HG03108 (cell line): ENCODE measurements at regions not wholly inside any gene's neighbourhood (a gene's known extent, or its start where the extent isn't known, plus 50 kb on each side); places are given as distances from the start of the nearest gene placed in this dataset.
"Not testable (repeated sequence)": the region's sequence is repeated elsewhere in the genome, so short reads cannot be mapped to it uniquely, and the experiment has no call there.

ENCODE experiments used
- ATAC-seq: cut with Tn5 transposase; IDR thresholded peaks from one replicate; pipeline ENCODE4 v1.9.1; 2021; ENCODE audit warnings: moderate library complexity; ENCODE audit not compliant: unreplicated experiment

DNA sequence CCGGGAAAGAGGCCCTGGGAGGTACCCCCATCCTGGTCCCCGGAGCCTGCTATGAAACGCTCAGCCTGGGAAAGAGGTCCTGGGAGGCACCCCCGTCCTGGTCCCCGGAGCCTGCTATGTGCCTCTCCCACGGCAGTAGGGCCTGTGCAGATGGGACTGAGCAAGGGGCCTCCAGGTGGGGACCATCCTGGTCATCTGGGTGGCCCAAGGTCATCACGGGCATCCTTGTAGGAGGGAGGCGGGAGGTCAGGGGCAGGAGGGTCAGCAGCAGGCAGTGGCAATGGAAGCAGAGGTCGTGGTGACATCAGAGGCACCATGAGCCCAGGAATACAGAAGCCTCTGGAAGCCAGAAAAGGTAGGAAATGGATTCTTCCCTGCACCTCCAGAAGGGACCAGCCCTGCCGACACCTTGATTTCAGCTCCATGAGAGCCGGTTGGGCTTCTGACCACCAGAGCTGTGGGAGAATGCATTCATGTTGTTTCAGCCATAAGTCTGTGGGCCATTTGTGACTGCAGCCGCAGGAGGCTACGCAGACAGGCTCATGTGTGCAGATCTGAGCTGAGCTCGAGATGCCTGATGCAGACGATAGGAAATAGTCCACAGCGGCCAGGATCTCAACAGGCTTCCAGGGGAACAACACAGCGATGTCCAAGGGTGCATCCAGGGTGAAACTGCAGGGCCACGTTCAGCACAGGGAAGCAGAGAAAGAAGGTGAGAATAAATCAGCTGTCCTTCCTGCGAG lies 190.7 kb downstream of the LAT start:
- not testable (repeated sequence) for ATAC-seq

DNA sequence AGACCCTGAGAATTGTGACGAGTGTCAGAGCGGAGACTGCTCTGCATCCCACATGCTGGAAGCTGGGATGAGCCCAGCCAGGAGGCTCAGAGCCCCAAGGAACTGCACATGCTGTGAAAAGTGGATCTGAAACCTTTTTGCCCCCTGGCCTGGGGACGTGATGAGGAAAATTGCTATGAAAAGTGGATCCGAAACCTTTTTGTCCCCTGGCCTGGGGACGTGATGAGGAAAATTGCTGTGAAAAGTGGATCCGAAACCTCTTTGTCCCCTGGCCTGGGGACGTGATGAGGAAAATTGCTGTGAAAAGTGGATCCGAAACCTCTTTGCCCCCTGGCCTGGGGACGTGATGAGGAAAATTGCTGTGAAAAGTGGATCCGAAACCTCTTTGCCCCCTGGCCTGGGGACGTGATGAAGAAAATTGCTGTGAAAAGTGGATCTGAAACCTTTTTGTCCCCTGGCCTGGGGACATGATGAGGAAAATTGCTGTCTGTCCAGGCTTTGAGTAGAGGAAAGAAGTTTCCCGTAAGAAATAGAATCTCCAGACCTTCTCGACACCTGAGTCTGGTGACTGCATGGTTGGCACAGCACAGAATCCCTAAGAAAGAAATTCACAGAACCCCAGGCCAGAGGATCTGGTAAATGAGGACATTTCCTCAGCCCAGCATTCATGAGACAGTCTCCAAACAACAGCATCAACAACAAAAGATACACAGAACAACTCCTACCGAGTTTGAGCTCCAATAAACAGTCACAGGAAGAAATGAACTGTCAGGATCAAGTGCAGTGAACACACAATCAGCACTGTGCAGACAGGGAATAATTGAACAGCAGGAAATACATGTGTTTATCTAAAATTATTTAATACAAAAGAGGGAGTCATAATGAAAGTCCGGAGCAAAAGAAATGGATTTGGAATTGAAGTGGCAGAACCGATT lies 188.8 kb downstream of the LAT start:
- not testable (repeated sequence) for ATAC-seq

DNA sequence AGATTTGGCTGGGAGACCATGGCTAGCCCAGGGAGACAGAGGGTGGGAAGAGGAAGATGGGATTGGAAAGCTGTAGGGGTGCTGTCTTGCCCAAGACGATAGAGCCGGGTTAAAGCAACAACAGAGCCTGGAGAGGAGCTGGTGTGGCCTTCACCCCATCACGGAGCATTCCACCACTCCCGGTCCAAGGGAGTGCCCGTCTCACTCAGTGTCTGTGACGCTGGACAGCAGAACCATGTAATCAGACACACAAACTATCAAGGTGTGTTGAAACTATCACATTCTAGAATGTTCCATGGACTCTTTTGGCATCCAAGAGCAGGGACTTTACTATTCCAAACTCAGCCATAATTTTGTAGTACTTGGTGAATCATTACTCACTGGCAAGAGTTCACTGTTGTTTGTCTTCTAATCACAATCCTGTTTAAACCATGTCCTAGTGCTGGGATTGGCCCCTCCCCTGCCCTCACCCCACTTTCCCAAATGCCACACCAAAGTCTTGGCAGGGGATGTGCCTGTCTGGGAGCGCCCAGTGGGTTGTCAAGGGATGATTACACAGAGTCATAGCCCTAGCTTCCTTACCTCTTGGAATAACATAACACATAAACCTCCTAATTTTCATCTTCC lies 187.4 kb downstream of the LAT start:
- not testable (repeated sequence) for ATAC-seq

DNA sequence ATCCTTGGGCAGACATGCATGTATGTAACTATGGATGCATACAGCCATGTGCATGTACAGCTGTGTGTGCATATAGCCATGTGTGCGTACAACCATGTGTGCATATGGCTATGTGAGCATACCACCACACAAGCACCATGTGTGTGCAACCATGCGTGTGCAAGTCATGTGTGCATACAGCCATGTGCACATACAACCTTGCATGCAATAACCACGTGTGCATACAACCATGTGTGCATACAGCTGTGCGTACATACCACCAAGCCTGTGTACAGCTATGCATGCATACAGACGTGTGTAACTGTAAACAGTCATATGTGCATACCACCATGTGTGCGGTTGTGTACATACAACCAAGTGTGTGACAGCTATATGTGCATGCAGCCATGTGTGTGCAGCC lies 186.4 kb downstream of the LAT start:
- ATAC-seq, result not testable (repeated sequence)

DNA sequence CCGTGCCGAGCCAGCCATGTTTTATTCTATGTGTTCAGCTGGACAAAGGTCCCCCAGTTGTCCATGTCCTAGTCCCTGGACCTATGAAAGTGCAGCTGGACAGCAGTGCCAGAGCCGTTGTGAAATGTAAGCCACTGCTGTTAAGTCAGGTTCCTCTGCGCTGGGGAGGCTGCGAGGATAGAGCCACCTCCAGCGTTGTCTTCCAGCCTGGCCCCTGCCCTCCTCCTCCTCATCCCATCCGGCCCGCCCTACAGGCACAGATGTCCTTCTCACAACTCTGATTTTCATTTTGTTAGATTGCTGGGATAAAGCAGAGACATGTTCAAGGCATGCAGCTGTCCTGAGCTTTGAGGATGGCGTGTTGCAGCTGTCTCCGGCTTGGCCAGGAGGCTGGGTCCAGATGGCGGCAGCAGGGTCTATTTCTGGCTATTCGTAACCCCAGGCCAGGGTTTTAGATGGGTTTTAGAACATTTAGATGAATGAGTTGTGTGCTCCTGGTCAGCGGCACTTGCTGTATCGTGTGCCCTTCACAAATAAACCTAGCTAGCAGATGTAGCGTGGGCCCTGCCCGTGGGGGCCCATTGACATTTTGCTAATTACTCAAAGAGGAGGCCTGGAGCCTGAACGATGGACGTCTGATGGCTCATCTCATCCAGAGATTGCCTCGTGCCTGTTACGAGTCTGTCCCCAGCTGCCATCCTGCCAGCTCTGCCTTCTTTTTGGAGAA lies 185.7 kb downstream of the LAT start:
- ATAC-seq, result not testable (repeated sequence)

DNA sequence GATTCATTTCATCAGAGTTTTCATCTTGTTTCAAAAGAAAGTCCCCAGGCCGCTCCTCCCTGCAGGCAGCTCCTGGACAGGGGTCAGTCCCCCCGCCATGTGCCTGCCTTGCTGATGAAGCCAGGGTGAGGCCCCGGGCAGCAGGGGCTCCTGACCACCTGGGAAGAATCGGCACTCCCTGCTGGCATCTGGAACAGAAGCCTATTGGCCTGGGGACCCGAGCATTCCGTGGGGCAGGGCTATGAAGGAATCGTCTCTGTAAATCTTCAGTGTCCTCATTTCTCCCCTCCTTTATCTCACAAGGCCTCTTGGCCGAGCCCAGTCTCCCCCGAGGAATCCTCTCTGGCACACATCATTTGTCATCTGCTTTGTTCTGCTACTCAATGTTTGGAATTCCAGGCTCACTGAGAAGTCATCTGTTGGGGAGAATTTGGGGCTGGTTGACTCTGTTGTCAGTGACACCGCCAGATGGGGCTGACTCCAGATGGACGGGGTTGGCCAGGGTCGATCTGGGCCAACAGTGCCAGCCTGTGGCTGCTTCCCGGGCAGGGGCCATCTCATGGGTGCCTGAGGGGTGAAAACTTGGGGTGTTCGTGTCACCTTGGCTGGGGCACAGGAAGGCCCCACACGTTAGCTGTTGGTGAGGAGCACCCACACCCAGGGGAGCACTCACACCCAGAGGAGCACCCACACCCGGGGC lies 184.6 kb downstream of the LAT start:
- not testable (repeated sequence) for ATAC-seq

DNA sequence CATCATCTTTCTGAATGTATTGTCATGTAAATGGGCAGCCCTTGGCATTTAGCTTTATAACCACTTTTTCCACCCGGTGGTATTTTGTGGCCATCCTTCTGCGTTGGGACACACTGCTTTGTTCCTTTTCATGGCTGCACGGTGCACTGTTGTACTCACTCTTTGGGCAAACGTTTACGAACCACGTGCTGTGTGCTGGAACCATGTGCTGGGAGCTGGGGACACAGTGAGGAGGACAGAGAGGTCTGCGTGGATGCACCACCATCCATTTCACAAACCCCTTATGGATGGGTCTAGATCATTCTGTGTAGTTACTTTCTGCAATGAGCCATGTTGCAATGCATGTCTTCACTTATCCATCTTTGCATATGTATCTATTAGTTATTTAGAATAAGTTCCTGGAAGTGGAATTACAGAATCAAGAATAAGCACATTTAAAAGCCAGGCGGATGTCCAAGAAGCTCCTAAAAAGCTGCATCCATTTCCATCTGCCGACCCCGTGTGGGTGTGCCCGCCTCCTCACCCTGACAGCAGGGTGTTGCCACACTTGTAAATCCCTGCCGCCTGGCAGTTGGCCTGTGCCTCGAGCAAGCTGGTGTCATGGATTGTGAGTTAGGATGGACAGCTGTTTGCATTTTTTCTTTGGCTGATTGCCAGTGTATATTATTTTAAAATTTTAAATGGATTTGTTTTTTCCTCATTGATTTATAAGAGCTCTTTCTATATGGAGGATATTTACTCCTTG lies 183.8 kb downstream of the LAT start:
- ATAC-seq, result not testable (repeated sequence)

DNA sequence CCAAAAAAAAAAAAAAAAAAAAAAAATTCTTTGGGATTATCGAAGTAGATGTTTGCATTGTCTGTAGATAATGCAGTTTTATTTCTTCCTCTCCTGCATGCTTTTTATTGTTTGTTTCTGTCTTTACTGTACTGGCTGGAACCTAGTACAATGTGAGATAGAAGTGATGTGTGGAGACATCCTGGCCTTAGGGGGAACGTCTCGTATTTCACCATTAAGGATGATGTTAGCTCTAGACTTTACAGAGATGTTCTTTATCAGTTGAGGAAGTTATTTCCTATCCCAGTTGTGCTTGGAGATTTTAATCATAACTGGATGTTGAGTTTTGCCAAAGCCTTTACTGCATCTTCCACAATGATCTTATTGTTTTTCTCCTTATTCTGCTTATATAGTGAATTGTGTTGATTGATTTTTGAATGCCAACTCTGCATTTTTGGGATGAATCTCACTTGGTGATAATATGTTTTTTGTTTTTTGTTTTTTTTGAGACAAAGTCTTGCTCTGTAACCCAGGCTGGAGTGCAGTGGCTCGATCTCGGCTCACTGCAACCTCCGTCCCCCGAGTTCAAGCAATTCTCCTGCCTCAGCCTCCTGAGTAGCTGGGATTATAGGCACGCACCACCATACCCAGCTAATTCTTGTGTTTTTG lies 179.7 kb downstream of the LAT start:
- not testable (repeated sequence) for ATAC-seq

DNA sequence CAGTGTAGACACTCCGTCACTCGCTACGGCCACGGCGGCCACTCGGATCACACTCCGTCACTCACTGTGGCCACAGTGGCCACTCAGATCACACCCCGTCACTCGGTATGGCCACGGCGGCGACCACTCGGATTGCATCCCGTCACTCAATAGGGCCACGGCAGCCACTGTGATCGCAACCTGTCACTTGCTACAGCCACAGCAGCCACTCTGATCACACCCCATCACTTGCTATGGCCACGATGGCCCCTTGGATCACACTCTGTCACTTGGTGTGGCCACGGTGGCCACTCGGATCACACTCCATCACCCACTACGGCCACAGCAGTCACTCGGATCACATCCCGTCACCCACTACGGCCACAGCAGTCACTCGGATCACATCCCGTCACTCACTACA lies 175.3 kb downstream of the LAT start:
- not testable (repeated sequence) for ATAC-seq

DNA sequence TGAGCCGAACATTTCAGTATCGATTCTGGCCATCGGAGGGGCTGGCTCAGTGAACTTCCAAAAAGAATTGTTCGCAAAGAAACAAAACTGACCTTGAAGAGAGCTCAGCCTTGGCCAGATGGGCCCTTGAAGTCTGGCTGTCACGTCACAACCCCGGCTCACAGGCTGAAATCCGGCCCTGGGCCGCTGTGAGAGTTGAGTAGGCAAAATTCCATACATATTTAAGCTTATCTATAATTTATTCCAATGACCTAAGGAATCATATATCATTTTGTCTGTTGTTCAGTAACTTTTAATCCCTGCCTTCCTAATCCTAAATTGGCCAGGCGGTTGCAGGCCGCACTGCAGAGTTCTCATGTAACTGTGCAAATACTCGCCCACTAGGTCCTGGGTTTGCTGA lies 174.8 kb downstream of the LAT start:
- ATAC-seq, result not testable (repeated sequence)

DNA sequence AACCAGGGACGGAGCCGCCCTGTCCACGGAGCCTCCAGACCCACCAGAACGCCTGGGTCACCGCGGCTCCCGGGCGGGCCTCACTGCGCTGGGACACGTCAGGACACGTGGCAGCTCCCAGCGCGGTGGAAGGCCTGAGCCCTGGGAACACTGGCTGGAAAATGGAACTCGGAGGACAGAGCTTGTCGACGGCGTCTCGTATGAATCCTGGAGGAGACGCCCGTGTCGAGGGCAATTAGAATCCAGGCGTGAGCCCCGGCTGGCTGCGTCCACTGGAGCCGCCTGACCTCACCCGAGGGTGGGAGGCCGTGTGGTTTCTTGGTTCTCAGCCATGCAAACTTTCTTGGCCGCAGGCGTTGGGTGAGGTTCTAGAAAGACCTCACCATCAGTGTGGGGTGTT lies 173.9 kb downstream of the LAT start:
- no peak for ATAC-seq

DNA sequence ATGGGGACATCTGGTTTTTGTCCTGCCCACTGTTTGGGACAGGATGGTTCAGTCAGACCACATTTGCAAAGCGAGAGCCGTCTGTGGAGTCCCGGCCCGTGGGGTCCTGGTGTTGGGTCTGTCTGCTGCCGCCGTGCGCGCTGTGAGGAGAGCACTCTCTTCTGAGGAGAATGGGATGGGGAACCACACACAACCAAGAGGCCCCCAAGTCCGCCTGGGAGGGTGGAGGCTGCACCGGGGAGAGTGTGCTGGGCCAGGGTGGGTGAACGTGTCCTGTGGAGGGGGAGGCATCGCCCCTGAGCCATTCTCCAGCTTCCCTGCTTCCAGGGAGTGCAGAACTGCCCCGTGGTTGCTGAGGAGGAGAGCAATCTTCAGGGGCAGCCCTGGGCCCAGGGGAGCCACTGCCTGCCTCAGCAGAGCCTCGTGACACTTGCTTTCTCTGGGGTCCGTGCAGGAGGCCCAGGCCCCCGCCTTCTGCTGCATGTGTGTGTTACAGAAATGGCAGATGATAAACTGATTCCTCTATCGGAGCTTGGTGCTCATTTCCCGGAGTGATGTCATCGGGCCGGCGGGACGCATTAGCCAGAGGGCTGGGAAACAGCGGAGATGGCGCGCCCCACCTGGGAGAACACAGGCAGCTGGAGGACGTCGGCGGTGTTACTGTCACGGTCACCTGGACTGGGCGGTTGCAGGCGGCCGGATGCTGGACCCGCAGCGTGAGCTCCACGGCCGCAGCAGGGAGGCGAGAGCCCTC lies 173.4 kb downstream of the LAT start:
- not testable (repeated sequence) for ATAC-seq

DNA sequence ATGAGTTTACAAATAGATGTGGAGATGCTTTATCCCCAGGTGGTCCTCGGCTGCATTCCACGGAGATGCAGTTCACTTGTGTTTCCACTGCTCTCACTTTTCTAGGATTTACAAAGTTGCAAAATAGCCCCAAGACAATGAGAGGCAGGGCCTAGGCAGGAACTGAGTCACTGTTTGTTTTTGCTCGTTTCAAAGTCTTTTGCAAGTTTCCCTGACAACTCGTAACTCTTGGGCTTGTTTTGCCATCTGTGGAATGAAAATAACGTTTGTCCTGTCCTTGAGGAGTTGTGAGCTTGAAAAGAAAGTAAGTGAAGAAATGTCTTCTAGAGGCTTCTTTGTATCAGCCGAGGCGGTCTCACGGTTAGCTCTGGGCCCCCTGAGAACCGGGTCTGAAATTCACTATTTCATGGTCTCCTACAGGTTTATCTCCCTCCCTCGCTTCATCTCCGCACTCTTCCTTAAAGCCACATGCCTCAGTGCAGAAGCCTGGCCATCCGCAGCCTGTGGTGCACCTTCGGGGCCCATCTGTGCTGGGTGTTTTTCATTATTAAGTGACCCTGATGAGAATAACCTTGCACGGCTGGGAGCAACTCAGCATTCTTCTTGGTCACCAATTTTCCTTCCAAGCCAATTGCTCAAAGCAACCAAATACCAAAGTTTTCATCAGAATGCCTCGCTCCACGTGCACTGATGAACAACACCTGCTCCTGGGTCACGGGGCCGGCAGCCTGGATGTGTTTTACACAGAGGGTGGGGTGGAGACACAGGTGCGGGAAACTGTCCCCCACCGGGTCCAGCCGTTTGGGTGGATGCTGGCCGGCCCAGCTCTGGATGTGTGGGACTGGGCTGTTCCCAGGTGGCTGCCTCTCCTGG lies 172.4 kb downstream of the LAT start:
- ATAC-seq, result not testable (repeated sequence)

DNA sequence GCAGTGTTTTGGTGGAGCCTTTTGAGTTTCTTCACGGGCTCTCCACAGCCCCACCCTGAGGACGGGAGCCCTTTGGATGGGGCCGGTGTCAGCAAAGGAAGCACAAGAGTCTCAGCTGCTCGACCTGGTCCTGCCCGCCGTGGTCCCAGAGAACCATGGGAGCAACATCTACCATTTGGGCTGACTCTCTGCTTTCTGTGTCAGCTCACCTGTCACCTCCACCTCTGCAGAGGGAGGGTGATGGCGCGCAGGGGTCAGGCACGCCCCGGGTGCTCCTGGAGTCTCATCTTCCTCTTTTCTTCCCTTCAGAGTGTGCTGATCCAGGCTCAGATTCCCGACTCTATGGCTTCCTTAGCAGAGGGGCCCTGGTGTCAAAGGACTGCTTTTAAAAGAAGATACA lies 171.7 kb downstream of the LAT start:
- no peak for ATAC-seq

DNA sequence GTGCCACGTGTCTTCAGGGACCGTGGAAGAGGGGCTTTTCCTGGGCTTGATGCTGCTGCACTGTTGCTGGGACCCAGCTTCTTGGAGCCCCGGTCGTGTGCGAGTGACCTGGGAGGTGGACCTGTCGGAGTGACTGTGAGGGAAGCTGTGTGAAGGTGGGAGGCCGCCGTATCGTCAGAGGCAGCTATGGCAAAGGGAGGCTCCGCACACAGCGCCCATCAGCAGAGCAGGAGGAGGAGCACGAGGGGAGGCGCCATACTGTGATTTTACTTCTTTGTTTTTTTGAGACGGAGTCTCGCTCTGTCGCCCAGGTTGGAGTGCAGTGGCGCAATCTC lies 171.0 kb downstream of the LAT start:
- not testable (repeated sequence) for ATAC-seq

DNA sequence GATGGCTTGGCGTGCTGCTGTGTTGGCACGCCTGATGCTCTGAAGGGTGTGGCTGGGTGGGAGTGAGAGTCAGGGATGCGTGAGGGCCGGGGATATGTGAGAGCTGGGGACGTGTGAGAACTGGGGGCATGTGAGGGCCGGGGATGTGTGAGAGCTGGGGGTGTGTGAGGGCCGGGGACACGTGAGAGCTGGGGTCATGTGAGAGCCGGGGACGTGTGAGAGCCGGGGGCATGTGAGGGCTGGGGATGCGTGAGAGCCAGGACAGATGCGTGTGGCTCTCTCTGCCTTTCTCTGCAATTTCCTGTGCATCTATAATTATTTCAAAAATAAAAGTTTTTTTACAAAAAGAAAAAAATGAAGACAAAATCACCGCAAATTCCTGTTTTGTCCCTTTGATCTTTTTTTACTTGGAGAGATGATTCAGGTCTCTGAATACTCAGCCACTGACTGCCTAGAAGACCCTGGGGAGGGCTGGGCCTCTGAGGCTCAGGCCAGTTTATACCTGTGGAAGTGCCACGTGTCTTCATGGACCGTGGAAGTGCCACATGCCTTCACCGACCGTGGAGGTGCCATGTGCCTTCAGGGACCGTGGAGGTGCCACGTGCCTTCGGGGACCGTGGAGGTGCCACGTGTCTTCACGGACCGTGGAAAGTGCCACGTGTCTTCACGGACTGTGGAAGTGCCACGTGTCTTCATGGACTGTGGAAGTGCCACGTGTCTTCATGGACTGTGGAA lies 170.4 kb downstream of the LAT start:
- not testable (repeated sequence) for ATAC-seq

DNA sequence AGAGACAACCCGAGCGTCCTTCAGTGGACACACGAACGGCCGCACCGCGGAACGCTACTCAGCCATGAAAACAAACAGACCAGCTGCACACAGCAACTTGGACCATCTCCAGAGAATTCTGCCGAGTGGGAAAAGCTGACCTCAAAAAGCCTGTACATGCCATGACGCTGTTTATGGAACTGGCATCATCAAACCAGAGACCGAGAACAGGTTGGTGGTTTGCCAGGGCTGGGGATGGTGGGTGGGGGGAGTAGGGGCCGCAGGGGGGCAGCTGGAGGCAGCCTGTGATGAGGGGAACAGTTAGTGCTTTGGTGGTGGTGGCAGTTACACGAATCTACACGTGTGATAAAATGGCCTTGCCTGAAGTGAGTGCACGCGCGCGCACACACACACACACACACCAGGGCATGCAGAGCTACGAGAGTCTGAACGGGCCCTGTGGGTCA lies 169.8 kb downstream of the LAT start:
- no peak for ATAC-seq
